Ascending aorta (tissue), 2 donors: ENCODE measurements at regions not wholly inside any gene's neighbourhood (a gene's known extent, or its start where the extent isn't known, plus 50 kb on each side); places are given as distances from the start of the nearest gene placed in this dataset.

Experiments used
- DNase-seq, 2 donors: peaks; one replicate each; pipeline ENCODE4 v3.0.0-alpha.2; 2019; ENCODE audit warnings: low spot score in 2 of 2
- H3K27ac ChIP-seq, 2 donors: fragments of 200-600 bp; sonication (generic); one replicate each; pipeline ENCODE4 v1.5.1; 2016 to 2017; ENCODE audit warnings: mild to moderate bottlenecking in 1 of 2
- H3K27me3 ChIP-seq: fragments of 200-600 bp; sonication (generic); one replicate; pipeline ENCODE4 v1.5.1; 2017
- H3K36me3 ChIP-seq, 2 donors: fragments of 200-600 bp; sonication (generic); one replicate each; pipeline ENCODE4 v1.5.1; 2016
- H3K4me1 ChIP-seq, 2 donors: fragments of 200-600 bp; sonication (generic); one replicate each; pipeline ENCODE4 v1.5.1; 2016 to 2017; ENCODE audit warnings: mild to moderate bottlenecking in 1 of 2
- H3K4me3 ChIP-seq, 2 donors: fragments of 200-600 bp; sonication (generic); one replicate each; pipeline ENCODE4 v1.5.1; 2016 to 2017; ENCODE audit warnings: mild to moderate bottlenecking in 1 of 2
- H3K9me3 ChIP-seq, 2 donors: fragments of 200-600 bp; sonication (generic); one replicate each; pipeline ENCODE4 v1.5.1; 2016
- intact Hi-C: fragments of 100-400 bp; cut with DNase I; formaldehyde crosslinking; loops from one replicate; pipeline ENCODE4 v1.15.1; 2023
- TF ChIP-seq, protein P1 (sequence below), 3 experiments: fragments of 200-600 bp in 2 of 3; fragments of 450-650 bp in 1 of 3; sonication (generic) in 2 of 3; IDR thresholded peaks; one replicate each; pipeline ENCODE4 v1.5.1; 2016 to 2019; ENCODE audit warnings: antibody characterized with exemption in 3 of 3, mild to moderate bottlenecking in 1 of 3, moderate library complexity in 1 of 3

DNA sequence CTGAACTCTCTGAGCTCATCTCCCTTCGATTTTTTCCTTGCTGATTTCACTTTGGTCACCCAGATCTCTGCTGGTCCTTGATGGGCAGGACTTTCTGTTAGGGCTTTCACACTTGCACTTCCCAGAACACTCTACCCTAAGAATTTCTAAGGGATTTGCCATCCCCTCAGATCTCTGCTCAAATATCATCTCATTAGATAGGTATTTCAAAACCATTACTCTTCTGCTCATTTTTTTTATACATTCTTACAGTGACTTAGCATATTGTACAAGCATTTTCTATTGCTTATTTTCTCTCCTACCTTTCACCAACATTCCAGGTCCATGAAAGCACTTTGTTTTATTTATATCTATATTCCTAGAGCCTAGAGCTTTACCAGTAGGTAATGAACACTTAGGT lies 913.3 kb downstream of the PDHA2 start:
- TF ChIP-seq, protein P1, sequence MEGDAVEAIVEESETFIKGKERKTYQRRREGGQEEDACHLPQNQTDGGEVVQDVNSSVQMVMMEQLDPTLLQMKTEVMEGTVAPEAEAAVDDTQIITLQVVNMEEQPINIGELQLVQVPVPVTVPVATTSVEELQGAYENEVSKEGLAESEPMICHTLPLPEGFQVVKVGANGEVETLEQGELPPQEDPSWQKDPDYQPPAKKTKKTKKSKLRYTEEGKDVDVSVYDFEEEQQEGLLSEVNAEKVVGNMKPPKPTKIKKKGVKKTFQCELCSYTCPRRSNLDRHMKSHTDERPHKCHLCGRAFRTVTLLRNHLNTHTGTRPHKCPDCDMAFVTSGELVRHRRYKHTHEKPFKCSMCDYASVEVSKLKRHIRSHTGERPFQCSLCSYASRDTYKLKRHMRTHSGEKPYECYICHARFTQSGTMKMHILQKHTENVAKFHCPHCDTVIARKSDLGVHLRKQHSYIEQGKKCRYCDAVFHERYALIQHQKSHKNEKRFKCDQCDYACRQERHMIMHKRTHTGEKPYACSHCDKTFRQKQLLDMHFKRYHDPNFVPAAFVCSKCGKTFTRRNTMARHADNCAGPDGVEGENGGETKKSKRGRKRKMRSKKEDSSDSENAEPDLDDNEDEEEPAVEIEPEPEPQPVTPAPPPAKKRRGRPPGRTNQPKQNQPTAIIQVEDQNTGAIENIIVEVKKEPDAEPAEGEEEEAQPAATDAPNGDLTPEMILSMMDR (IDR thresholded peaks at IDR 0.05): no peak
- H3K36me3 ChIP-seq: no peaks in the 10 kb centered on the region

DNA sequence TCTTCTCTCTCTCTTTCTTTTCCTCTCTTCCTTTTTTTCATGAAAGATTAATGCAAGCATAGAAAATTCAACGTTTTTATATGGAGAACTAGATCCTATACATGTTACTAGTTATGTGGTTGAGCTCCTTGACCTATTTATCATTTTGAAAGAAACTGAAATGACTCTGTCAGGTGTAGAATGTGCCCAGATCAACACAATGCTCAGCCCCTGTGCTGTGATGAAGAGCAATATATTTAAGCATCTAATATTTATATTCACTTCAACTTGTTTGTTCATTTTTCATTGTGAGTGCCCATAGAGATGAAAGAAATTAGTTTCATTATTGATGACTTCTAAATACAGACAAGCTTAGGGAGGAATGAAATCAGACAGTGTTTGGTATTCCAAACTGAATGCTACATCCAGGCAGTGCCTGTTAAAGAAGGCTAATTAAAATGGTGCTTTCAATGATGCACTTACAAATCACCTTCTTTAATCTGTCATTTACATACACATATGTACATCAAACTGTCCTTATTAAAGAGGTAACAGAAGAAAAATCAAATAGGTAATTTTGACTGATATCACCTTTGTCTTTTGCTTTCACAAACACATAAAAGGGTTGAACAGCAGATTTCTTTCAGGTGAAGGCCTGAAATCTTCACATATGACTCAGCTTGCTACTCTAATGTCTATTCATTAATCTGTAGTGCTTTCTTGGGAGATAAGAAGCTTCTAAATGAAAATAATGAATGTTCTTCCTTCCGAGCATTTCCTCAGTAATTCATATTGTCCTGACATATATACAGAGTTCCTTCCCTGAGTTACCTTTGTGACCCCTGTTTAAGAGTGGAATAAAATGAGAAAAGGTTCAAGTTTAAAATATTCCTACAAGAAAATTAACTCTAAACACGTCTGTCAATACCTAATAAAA lies 915.9 kb downstream of the PDHA2 start:
- TF ChIP-seq, protein P1 (IDR thresholded peaks at IDR 0.05): no peak
- no peaks in the 10 kb centered on the region for H3K36me3 ChIP-seq

More for the DNA sequence above, 913.3 kb downstream of the PDHA2 start:
- Histone ChIP-seq H3K9me3 (no peaks in the 10 kb centered on the region), H3K4me3 (no peak overlapping the region), H3K27me3 (no peaks in the 10 kb centered on the region), H3K4me1 (no peaks in the 10 kb centered on the region), H3K27ac (no peak overlapping the region)
- DNase-seq: no peak
- intact Hi-C loops: no loop called here

DNA sequence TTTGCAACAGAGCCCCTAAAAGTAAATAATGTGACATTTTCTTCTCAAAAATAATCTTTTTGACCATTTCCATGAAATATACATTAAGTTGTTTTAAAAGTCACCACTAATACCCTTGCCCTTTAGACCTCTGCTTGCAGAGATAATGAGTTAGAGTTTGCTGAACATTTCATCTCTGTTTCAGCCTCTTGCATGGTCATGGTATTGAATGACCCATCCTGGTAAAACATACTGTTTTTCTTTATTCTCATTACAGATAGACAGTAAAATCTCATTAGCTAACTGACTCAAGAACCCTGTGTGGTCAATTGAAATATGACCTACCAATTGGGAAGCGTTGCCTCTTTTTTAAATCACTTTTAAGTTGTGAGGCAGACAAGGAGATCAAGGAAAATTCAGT lies 916.7 kb downstream of the PDHA2 start:
- Histone ChIP-seq H3K36me3 (no peaks in the 10 kb centered on the region), H3K4me3 (no peak overlapping the region), H3K27ac (no peak overlapping the region), H3K27me3 (no peaks in the 10 kb centered on the region), H3K4me1 (no peaks in the 10 kb centered on the region), H3K9me3 (no peaks in the 10 kb centered on the region)
- TF ChIP-seq, protein P1 (IDR thresholded peaks at IDR 0.05): no peak
- DNase-seq: no peak
- intact Hi-C loops: no loop called here

More for the DNA sequence above, 915.9 kb downstream of the PDHA2 start:
- Histone ChIP-seq H3K27ac (no peak overlapping the region), H3K4me3 (no peak overlapping the region), H3K9me3 (no peaks in the 10 kb centered on the region), H3K4me1 (no peaks in the 10 kb centered on the region), H3K27me3 (no peaks in the 10 kb centered on the region)
- no peak for DNase-seq
- intact Hi-C loops: no loop called here

DNA sequence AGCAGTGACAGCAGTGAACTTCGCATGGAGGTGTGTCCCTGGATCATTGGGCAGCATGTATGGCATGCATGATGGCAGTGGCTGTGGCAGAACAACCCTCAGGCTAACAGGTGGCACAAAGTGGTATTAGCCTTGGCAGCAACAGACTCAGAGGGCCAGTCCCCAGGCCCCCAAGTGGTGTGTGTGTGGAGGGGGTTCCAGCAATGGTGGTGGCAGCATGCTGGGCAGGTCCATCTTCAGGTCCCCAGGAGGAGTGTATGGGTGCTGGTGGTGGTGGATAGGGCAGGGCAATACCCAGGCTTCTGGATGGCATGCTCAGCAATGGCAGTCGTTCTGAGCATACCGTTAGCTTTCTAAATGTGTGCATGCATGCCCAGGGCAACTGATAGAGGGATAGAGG lies 923.7 kb downstream of the PDHA2 start:
- Histone ChIP-seq H3K9me3 (no peaks in the 10 kb centered on the region), H3K27ac (no peak overlapping the region), H3K36me3 (no peaks in the 10 kb centered on the region), H3K27me3 (no peaks in the 10 kb centered on the region), H3K4me3 (no peak overlapping the region), H3K4me1 (no peaks in the 10 kb centered on the region)
- TF ChIP-seq, protein P1 (IDR thresholded peaks at IDR 0.05): no peak
- no peak for DNase-seq
- intact Hi-C loops: no loop called here

DNA sequence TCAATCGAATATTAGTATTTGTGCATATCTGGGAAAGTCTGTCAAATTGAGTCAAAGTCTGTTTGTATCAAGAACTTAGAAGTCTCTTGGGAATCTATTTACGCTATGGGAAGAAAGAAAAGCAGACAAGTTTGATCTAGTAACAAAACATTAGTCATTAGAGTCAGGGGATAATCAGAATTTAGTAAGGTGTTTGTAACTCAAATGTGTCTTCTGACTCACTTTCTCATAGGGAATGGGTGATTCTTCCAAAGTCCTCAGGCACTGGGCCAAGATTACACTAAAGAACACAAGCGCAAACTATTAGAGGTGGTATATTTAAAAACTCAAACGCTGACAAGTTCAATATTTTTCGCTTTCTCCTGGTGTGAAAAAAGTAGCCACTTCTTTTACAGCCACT lies 926.5 kb downstream of the PDHA2 start:
- no peak for DNase-seq
- no peaks in the 10 kb centered on the region for H3K27me3 ChIP-seq
- H3K36me3 ChIP-seq: no peaks in the 10 kb centered on the region
- no peaks in the 10 kb centered on the region for H3K9me3 ChIP-seq
- intact Hi-C loops: no loop called here
- no peak overlapping the region for H3K4me3 ChIP-seq
- H3K27ac ChIP-seq: no peak overlapping the region
- TF ChIP-seq, protein P1 (IDR thresholded peaks at IDR 0.05): no peak
- no peaks in the 10 kb centered on the region for H3K4me1 ChIP-seq
